Testis (tissue), 2 donors: ENCODE measurements at regions not wholly inside any gene's neighbourhood (a gene's known extent, or its start where the extent isn't known, plus 50 kb on each side); places are given as distances from the start of the nearest gene placed in this dataset.

Experiments
- DNase-seq: peaks from one replicate; pipeline ENCODE4 v3.0.0-alpha.2; 2019
- H3K27ac ChIP-seq, 2 donors: fragments of 200-600 bp; sonication (generic); one replicate each; pipeline ENCODE4 v1.5.1; 2019
- H3K27me3 ChIP-seq: fragments of 200-600 bp; sonication (generic); one replicate; pipeline ENCODE4 v1.5.1; 2019
- H3K36me3 ChIP-seq: fragments of 200-600 bp; sonication (generic); one replicate; pipeline ENCODE4 v1.5.1; 2017; ENCODE audit warnings: low read depth; ENCODE audit errors: missing control alignments
- H3K4me1 ChIP-seq: fragments of 200-600 bp; sonication (generic); one replicate; pipeline ENCODE4 v1.5.1; 2019
- H3K4me3 ChIP-seq, 2 donors: fragments of 200-600 bp; sonication (generic); one replicate each; pipeline ENCODE4 v1.5.1; 2017 to 2019
- H3K9me3 ChIP-seq: fragments of 200-600 bp; sonication (generic); one replicate; pipeline ENCODE4 v1.5.1; 2017
- POLR2A ChIP-seq: fragments of 450-650 bp; IDR thresholded peaks from one replicate; pipeline ENCODE4 v1.6.1; 2017; ENCODE audit warnings: antibody characterized with exemption, mild to moderate bottlenecking, moderate library complexity
- WGBS, 2 donors: methylation state at CpG; one replicate each; pipeline ENCODE4 v1.1.5; 2018; 5-methylcytosine and 5-hydroxymethylcytosine counted together
- intact Hi-C: fragments of 100-400 bp; cut with DNase I; formaldehyde crosslinking; loops from one replicate; pipeline ENCODE4 v1.15.1; 2023; ENCODE audit warnings: low total_unique reads
- TF ChIP-seq, protein P1 (sequence below), 3 experiments: fragments of 450-650 bp in 2 of 3; fragments of 200-600 bp in 1 of 3; sonication (generic) in 1 of 3; IDR thresholded peaks; one replicate each; pipeline ENCODE4 v1.5.1; 2016 to 2019; ENCODE audit warnings: antibody characterized with exemption in 3 of 3, mild to moderate bottlenecking in 2 of 3, moderate library complexity in 1 of 3

DNA sequence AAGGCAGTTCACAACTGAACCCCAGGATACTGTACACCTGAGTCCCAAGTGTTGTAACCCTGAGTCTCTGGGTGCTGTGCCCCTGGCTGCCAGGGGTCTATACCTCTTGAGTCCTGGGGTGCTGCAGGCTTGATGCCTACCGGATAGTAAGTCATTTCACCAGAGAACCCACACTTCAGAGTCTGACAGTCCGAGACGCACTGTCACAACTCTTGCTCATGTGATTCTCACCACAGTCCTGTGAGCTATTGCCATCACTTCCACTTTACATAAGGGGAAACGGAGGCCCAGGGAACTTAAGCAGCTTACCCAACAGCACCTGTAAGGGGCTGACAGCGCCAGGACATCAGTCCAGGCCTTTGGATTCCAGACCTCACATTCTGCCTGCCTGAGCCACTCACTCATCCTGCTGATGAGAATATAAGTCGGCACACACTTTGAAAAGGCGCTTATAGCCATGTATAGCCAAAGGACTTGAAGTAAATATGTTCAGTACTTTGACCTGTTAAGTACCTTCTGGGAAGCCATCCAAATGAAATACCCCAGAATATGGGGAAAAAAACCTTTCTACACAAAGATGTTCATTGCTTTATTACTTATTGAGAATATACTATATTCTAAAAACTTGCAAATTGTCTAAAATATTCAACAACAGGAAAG, 180.7 kb upstream of the ID2 start:
- H3K4me1 ChIP-seq: peaks cover 5% of the 10 kb centered on the region
- H3K27ac ChIP-seq: no peak overlapping the region
- 92 to 94% methylated on average over 3 to 7 of the region's 7 CpGs for WGBS, 2 donors
- intact Hi-C loops: no loop called here
- no peak for DNase-seq
- H3K4me3 ChIP-seq: no peak overlapping the region
- no peaks in the 10 kb centered on the region for H3K9me3 ChIP-seq
- no peaks in the 10 kb centered on the region for H3K27me3 ChIP-seq
- TF ChIP-seq POLR2A: no peak
- TF ChIP-seq, protein P1, sequence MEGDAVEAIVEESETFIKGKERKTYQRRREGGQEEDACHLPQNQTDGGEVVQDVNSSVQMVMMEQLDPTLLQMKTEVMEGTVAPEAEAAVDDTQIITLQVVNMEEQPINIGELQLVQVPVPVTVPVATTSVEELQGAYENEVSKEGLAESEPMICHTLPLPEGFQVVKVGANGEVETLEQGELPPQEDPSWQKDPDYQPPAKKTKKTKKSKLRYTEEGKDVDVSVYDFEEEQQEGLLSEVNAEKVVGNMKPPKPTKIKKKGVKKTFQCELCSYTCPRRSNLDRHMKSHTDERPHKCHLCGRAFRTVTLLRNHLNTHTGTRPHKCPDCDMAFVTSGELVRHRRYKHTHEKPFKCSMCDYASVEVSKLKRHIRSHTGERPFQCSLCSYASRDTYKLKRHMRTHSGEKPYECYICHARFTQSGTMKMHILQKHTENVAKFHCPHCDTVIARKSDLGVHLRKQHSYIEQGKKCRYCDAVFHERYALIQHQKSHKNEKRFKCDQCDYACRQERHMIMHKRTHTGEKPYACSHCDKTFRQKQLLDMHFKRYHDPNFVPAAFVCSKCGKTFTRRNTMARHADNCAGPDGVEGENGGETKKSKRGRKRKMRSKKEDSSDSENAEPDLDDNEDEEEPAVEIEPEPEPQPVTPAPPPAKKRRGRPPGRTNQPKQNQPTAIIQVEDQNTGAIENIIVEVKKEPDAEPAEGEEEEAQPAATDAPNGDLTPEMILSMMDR (IDR thresholded peaks at IDR 0.05): no peak
- no peaks in the 10 kb centered on the region for H3K36me3 ChIP-seq

DNA sequence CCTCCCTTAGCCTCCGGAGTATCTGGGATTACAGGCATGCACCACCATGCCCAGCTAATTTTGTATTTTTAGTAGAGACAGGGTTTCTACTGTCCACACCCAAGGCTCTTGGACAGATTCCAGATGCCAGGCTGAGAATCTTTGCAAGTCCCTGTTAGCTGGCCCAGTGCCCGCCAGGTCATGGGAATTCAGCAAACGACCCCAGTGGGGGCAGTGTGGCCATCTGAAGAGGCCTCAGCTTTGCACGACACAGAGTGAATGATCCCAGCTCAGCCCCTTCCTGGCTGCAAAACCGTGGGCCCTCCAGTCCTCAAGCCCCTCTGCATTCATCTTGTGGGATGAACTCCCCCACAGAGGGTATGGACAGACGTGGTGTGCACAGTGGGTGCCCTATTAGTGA, 179.5 kb upstream of the ID2 start:
- Histone ChIP-seq H3K9me3 (no peaks in the 10 kb centered on the region), H3K27me3 (no peaks in the 10 kb centered on the region), H3K27ac (no peak overlapping the region), H3K4me1 (peaks cover 5% of the 10 kb centered on the region), H3K36me3 (no peaks in the 10 kb centered on the region), H3K4me3 (no peak overlapping the region)
- TF ChIP-seq, protein P1 (IDR thresholded peaks at IDR 0.05): no peak
- TF ChIP-seq POLR2A: no peak
- WGBS, 2 donors: 79 to 87% methylated on average over 5 to 6 of the region's 6 CpGs
- intact Hi-C loops: no loop called here
- no peak for DNase-seq

DNA sequence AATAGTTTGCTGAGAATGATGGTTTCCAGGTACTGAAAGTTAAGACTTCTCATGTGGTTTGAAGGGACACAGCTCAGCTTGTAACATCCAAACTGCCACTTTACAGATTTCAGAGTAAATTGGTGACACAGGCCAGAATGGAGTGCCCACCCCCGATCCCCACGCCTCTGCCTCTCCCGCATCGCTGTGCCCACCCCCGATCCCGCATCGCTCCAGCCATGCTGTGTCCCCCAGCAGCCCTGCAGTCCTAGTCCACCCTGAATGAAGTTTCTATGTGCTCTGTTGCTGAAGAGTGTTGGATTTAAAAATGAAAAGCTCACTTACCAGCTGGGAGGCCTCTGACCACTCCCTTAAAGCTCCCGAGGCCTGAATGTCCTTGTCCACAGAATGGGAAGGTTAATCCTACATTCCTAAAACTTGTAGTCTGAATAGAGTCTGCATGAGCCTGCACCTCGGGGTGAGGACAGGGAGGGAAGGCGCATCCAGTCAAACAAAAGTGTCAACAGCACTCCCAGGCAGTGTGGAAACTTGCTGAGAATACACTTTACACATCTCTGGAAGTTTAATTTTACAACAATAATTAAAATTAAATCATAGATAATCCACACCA, 176.4 kb upstream of the ID2 start:
- 68 to 70% methylated on average over 9 to 10 of the region's 10 CpGs for WGBS, 2 donors
- intact Hi-C loops: no loop called here
- TF ChIP-seq, protein P1 (IDR thresholded peaks at IDR 0.05): no peak
- no peak for TF ChIP-seq POLR2A
- Histone ChIP-seq H3K27ac (no peak overlapping the region), H3K4me3 (no peak overlapping the region), H3K4me1 (peaks cover 5% of the 10 kb centered on the region), H3K27me3 (no peaks in the 10 kb centered on the region), H3K36me3 (no peaks in the 10 kb centered on the region), H3K9me3 (no peaks in the 10 kb centered on the region)
- DNase-seq: no peak

DNA sequence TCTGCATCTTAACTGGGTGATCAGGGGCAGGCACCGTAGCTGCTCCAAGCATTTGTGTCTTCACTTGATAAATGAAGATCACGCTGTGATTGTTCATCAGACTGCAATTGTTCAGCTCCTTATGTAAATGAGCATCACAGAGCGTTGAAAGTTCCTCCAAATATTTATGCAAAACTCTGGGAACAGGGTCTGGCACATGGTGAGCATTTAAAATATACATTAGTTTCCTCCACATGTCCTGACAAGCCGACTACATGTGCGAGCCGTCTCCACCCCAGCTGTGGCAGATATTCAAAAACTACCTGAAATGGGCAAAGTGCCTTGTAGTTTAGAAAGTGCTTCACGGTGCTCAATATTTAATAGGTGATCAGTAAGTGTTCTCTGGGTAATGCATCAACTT, 175.1 kb upstream of the ID2 start:
- Histone ChIP-seq H3K27me3 (no peaks in the 10 kb centered on the region), H3K27ac (no peak overlapping the region), H3K4me1 (peaks cover 5% of the 10 kb centered on the region), H3K4me3 (no peak overlapping the region), H3K9me3 (no peaks in the 10 kb centered on the region), H3K36me3 (no peaks in the 10 kb centered on the region)
- 95 to 97% methylated on average over 7 of the region's 7 CpGs for WGBS, 2 donors
- intact Hi-C loops: no loop called here
- no peak for DNase-seq
- TF ChIP-seq, protein P1 (IDR thresholded peaks at IDR 0.05): no peak
- no peak for TF ChIP-seq POLR2A

DNA sequence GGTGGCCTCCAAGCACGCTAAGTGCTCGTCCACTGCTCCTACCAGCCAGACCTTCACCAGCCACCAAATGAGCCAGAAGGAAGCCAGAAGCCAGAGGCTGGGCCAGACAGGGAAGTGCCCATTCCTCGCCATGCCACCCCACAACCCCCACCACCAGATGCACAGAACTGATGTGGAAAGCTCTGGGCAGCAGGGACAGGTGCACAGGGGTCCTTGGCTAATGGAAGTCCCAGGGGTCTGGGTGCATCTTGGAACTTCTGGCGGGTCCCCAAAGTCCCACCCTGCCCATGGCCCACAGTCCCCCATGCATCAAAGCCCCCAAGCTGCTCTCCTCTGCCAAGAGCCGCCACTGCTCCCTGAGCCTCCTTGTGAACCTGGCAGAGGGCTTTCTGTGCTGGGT, 173.1 kb upstream of the ID2 start:
- 100% methylated on average over 1 to 5 of the region's 5 CpGs for WGBS, 2 donors

More for the DNA sequence above, 173.1 kb upstream of the ID2 start:
- intact Hi-C loops: no loop called here
- DNase-seq: no peak
- TF ChIP-seq POLR2A: no peak
- TF ChIP-seq, protein P1 (IDR thresholded peaks at IDR 0.05): no peak
- Histone ChIP-seq H3K27me3 (no peaks in the 10 kb centered on the region), H3K4me3 (no peak overlapping the region), H3K4me1 (peaks cover 5% of the 10 kb centered on the region), H3K9me3 (no peaks in the 10 kb centered on the region), H3K36me3 (no peaks in the 10 kb centered on the region), H3K27ac (no peak overlapping the region)
